ENCODE measurements at regions not wholly inside any gene's neighbourhood (a gene's known extent, or its start where the extent isn't known, plus 50 kb on each side); places are given as distances from the start of the nearest gene placed in this dataset.

- H4K20me1 ChIP-seq (ENCODE audit: insufficient read depth, low read length): no peaks in the 10 kb centered on the region
- TF ChIP-seq, protein P1, sequence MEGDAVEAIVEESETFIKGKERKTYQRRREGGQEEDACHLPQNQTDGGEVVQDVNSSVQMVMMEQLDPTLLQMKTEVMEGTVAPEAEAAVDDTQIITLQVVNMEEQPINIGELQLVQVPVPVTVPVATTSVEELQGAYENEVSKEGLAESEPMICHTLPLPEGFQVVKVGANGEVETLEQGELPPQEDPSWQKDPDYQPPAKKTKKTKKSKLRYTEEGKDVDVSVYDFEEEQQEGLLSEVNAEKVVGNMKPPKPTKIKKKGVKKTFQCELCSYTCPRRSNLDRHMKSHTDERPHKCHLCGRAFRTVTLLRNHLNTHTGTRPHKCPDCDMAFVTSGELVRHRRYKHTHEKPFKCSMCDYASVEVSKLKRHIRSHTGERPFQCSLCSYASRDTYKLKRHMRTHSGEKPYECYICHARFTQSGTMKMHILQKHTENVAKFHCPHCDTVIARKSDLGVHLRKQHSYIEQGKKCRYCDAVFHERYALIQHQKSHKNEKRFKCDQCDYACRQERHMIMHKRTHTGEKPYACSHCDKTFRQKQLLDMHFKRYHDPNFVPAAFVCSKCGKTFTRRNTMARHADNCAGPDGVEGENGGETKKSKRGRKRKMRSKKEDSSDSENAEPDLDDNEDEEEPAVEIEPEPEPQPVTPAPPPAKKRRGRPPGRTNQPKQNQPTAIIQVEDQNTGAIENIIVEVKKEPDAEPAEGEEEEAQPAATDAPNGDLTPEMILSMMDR (IDR thresholded peaks at IDR 0.05; ENCODE audit: borderline replicate concordance, extremely low read depth, low read length, poor library complexity, severe bottlenecking): no peak
- no peak for TF ChIP-seq EZH2 (IDR thresholded peaks at IDR 0.05; ENCODE audit: borderline replicate concordance, low read depth, low read length, severe bottlenecking)
- H3K27ac ChIP-seq (ENCODE audit: low read length): no peak overlapping the region
- no peak for ATAC-seq (ENCODE audit: insufficient read depth, low read depth)
- H3K79me2 ChIP-seq (ENCODE audit: insufficient read depth, low read length): no peaks in the 10 kb centered on the region
- no peak overlapping the region for H3K4me3 ChIP-seq (ENCODE audit: low read depth in 1 of 2, low read length in 2 of 2)
- no peak overlapping the region for H2AFZ ChIP-seq (ENCODE audit: low read depth, low read length)
- no peaks in the 10 kb centered on the region for H3K4me1 ChIP-seq (ENCODE audit: insufficient read depth, low read length)
- no peak overlapping the region for H3K9ac ChIP-seq (ENCODE audit: low read depth, low read length)
- H3K27me3 ChIP-seq (ENCODE audit: insufficient read depth, low read length, poor library complexity): no peaks in the 10 kb centered on the region
- DNase-seq: no peak
- H3K4me2 ChIP-seq (ENCODE audit: insufficient read depth, low read length): no peak overlapping the region
- no peaks in the 10 kb centered on the region for H3K36me3 ChIP-seq (ENCODE audit: insufficient read depth, low read length)
- no peaks in the 10 kb centered on the region for H3K9me3 ChIP-seq (ENCODE audit: insufficient read depth, low read length, severe bottlenecking)
Observed at GRCh38 chr6:71726121-71726520, 160.2 kb upstream of the RIMS1 start.

- Histone ChIP-seq H3K4me2 (ENCODE audit: insufficient read depth, low read length) (no peak overlapping the region), H3K36me3 (ENCODE audit: insufficient read depth, low read length) (no peaks in the 10 kb centered on the region), H3K79me2 (ENCODE audit: insufficient read depth, low read length) (no peaks in the 10 kb centered on the region), H3K27me3 (ENCODE audit: insufficient read depth, low read length, poor library complexity) (no peaks in the 10 kb centered on the region), H3K9me3 (ENCODE audit: insufficient read depth, low read length, severe bottlenecking) (no peaks in the 10 kb centered on the region), H3K4me3 (ENCODE audit: low read depth in 1 of 2, low read length in 2 of 2) (no peak overlapping the region), H4K20me1 (ENCODE audit: insufficient read depth, low read length) (no peaks in the 10 kb centered on the region), H3K27ac (ENCODE audit: low read length) (no peak overlapping the region), H2AFZ (ENCODE audit: low read depth, low read length) (no peak overlapping the region), H3K9ac (ENCODE audit: low read depth, low read length) (no peak overlapping the region), H3K4me1 (ENCODE audit: insufficient read depth, low read length) (no peaks in the 10 kb centered on the region)
- ATAC-seq (ENCODE audit: insufficient read depth, low read depth): no peak
- TF ChIP-seq, protein P1 (IDR thresholded peaks at IDR 0.05; ENCODE audit: borderline replicate concordance, extremely low read depth, low read length, poor library complexity, severe bottlenecking): no peak
- no peak for TF ChIP-seq EZH2 (IDR thresholded peaks at IDR 0.05; ENCODE audit: borderline replicate concordance, low read depth, low read length, severe bottlenecking)
- DNase-seq: no peak
Observed at GRCh38 chr6:71727632-71728294, 158.6 kb upstream of the RIMS1 start.

DNA sequence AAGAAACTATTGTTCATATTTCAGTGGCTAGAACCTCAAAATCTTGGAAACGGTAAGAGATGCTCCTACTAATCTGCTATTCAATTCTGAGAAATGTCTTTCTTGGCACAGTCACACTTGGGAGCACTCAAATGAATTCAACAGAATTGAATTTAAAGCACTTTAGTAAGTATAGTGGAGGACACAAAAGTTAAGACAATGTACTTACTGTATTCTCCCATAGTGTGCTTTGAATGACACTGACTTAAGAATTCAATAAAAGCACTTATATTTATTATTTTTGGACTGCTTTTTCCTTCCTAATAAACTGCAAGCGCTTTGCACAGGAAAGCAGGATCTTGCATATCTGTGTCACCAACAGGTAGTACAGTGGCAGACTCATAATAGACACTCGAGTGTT is 156.1 kb upstream of the RIMS1 start:
- DNase-seq: no peak
- no peak overlapping the region for H3K4me2 ChIP-seq (ENCODE audit: insufficient read depth, low read length)
- ATAC-seq (ENCODE audit: insufficient read depth, low read depth): no peak
- no peak overlapping the region for H3K4me3 ChIP-seq (ENCODE audit: low read depth in 1 of 2, low read length in 2 of 2)
- H3K27me3 ChIP-seq (ENCODE audit: insufficient read depth, low read length, poor library complexity): no peaks in the 10 kb centered on the region
- H3K27ac ChIP-seq (ENCODE audit: low read length): no peak overlapping the region
- no peaks in the 10 kb centered on the region for H3K36me3 ChIP-seq (ENCODE audit: insufficient read depth, low read length)
- H3K9me3 ChIP-seq (ENCODE audit: insufficient read depth, low read length, severe bottlenecking): no peaks in the 10 kb centered on the region
- H3K4me1 ChIP-seq (ENCODE audit: insufficient read depth, low read length): no peaks in the 10 kb centered on the region
- H4K20me1 ChIP-seq (ENCODE audit: insufficient read depth, low read length): no peaks in the 10 kb centered on the region
- no peak overlapping the region for H2AFZ ChIP-seq (ENCODE audit: low read depth, low read length)
- TF ChIP-seq, protein P1 (IDR thresholded peaks at IDR 0.05; ENCODE audit: borderline replicate concordance, extremely low read depth, low read length, poor library complexity, severe bottlenecking): no peak
- no peak for TF ChIP-seq EZH2 (IDR thresholded peaks at IDR 0.05; ENCODE audit: borderline replicate concordance, low read depth, low read length, severe bottlenecking)
- no peaks in the 10 kb centered on the region for H3K79me2 ChIP-seq (ENCODE audit: insufficient read depth, low read length)
- no peak overlapping the region for H3K9ac ChIP-seq (ENCODE audit: low read depth, low read length)

All from DND-41 (cell line).